BLaER1 (cell line): ENCODE measurements at regions not wholly inside any gene's neighbourhood (a gene's known extent, or its start where the extent isn't known, plus 50 kb on each side); places are given as distances from the start of the nearest gene placed in this dataset.

Source experiments
- H3K27ac ChIP-seq: shearing (Covaris generic); formaldehyde crosslinking; 2 replicates; pipeline ENCODE4 v1.8.1; 2022
- H3K27me3 ChIP-seq: shearing (Covaris generic); formaldehyde crosslinking; 2 replicates; pipeline ENCODE4 v1.8.1; 2022
- H3K36me3 ChIP-seq: shearing (Covaris generic); formaldehyde crosslinking; 2 replicates; pipeline ENCODE4 v1.8.1; 2022
- H3K4me1 ChIP-seq: shearing (Covaris generic); formaldehyde crosslinking; 2 replicates; pipeline ENCODE4 v1.8.1; 2022
- H3K4me2 ChIP-seq: shearing (Covaris generic); formaldehyde crosslinking; 2 replicates; pipeline ENCODE4 v1.8.1; 2022
- H3K4me3 ChIP-seq: shearing (Covaris generic); formaldehyde crosslinking; 2 replicates; pipeline ENCODE4 v1.8.1; 2022
- H3K9ac ChIP-seq: shearing (Covaris generic); formaldehyde crosslinking; 2 replicates; pipeline ENCODE4 v1.8.1; 2022
- H3K9me3 ChIP-seq: shearing (Covaris generic); formaldehyde crosslinking; 2 replicates; pipeline ENCODE4 v1.8.1; 2022
- H4K20me1 ChIP-seq: shearing (Covaris generic); formaldehyde crosslinking; 2 replicates; pipeline ENCODE4 v1.8.1; 2022
- Cebpa-rat ChIP-seq: shearing (Covaris generic); IDR thresholded peaks from 2 replicates; pipeline ENCODE4 v1.8.1; 2022

DNA sequence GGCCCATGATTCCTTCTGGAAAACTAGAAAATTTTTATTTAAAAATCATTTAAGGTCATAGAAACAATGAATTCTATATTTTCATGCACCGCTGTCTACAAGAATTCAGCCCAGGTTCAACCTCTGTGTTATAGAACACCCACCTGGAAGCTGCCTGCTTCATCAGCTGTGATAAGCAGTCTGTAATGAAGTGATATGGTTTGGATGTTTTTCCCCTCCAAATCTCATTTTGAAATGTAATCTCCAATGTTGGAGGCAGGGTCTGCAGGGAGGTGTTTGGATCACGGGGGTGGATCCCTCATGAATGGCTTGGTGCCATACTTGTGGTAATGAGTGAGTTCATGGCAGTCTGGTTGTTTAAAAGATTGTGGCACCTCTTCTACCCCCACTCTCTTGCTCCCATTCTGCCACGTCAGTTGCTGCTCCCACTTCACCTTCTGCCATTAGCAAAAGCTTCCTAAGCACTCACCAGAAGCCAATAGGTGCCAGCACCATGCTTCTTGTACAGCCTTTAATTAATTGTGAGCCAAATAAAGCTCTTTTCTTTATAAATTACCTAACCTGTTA is 55.6 kb downstream of the MRPL32 start:
- no peak for TF ChIP-seq Cebpa-rat
- Histone ChIP-seq H3K4me1 (peaks cover 9% of the 10 kb centered on the region), H3K9ac (no peak overlapping the region), H3K4me2 (no peak overlapping the region), H3K27ac (no peak overlapping the region), H3K9me3 (peaks cover 24% of the 10 kb centered on the region), H3K27me3 (no peaks in the 10 kb centered on the region), H3K36me3 (no peaks in the 10 kb centered on the region), H3K4me3 (no peak overlapping the region), H4K20me1 (no peaks in the 10 kb centered on the region)

DNA sequence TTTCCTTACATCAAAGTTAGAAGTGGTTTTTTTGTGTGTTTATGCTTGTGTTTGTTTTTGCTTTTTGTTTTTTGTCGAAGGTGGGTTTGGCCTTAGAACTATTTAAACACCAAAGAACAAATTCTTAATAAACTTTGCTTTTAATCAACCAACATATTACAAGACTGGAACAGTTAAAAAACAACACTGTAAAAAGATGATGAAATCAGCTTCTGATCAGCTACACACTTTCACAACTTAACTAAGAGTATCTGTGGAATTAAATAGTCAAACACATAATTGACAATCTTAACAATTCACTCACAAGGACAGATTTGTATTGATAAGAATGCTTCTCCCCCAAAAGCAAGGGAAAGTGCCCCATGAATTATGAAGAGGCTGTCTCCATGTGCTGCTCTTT is 58.8 kb downstream of the MRPL32 start:
- Histone ChIP-seq H3K36me3 (no peaks in the 10 kb centered on the region), H3K27me3 (no peaks in the 10 kb centered on the region), H4K20me1 (no peaks in the 10 kb centered on the region), H3K4me3 (no peak overlapping the region), H3K4me1 (peaks cover 9% of the 10 kb centered on the region), H3K4me2 (no peak overlapping the region), H3K9ac (no peak overlapping the region), H3K27ac (no peak overlapping the region), H3K9me3 (no peaks in the 10 kb centered on the region; the same call in 1 of the 2 replicates)
- TF ChIP-seq Cebpa-rat, result no peak

DNA sequence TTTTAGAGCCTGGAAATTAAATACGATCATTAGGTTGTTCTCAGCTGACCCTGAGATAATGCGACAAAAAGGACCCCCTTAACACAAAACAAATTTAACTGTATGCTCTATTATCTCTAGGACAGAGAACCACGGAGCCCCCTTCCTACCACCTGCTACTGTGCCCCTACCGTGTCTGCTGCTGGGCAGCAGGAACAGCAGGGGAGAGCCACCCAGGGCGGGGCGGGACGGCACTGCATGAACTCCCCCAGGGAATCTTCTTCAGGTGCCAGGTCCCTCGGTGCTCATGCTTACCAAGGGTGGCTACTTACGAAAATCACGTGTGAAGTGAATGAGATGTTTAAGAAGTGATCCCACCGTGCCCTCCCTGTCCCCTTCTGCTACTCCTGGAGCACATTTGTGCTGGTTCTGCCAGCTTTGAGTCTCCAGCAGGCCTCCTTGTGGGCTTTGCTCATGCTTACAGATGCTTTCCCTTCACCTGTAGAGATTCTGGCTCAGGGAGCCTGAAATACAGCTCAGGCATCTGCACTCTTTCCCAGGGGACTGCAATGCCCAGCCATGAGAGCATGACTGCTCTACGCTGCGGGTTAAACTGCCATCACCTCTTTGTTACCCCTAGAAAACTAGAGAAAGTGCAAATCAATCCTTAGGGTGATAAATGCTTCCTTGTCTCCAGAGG is 59.9 kb downstream of the MRPL32 start:
- Histone ChIP-seq H3K27ac (no peak overlapping the region), H3K4me2 (peak overlapping the region; percentile 40)
- TF ChIP-seq Cebpa-rat, result no peak

DNA sequence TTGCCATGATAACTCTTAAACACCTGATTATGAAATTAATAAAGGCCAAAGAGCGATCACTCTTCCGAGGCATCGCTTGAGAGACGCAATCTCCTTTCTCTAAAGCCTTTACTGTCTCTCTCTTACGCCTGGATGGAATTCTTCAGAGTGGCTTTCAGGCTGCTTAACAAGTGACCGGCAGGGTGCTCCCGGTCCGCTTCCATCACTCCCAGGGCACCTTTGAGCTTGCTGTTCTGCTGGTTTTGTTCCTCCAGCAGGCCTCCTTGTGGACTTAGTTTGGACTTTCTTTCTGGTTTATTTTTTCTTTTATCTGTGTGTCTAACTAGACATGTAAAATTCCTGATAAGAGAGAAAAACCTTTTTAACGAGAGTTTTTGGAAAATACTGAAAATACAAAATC is 60.9 kb downstream of the MRPL32 start:
- H3K4me2 ChIP-seq, result no peak overlapping the region
- H3K9ac ChIP-seq, result no peak overlapping the region
- no peaks in the 10 kb centered on the region for H3K27me3 ChIP-seq
- peaks cover 9% of the 10 kb centered on the region for H3K4me1 ChIP-seq
- no peak overlapping the region for H3K27ac ChIP-seq
- no peaks in the 10 kb centered on the region for H3K36me3 ChIP-seq
- 0 out of 2 replicates have a peak, but pooled peaks cover 7% of the 10 kb centered on the region for H3K9me3 ChIP-seq
- no peaks in the 10 kb centered on the region for H4K20me1 ChIP-seq
- H3K4me3 ChIP-seq, result no peak overlapping the region
- no peak for TF ChIP-seq Cebpa-rat

More for the DNA sequence above, 59.9 kb downstream of the MRPL32 start:
- Histone ChIP-seq H4K20me1 (no peaks in the 10 kb centered on the region), H3K9me3 (no peaks in the 10 kb centered on the region), H3K27me3 (no peaks in the 10 kb centered on the region), H3K4me3 (no peak overlapping the region), H3K36me3 (no peaks in the 10 kb centered on the region), H3K4me1 (peaks cover 9% of the 10 kb centered on the region), H3K9ac (no peak overlapping the region)

DNA sequence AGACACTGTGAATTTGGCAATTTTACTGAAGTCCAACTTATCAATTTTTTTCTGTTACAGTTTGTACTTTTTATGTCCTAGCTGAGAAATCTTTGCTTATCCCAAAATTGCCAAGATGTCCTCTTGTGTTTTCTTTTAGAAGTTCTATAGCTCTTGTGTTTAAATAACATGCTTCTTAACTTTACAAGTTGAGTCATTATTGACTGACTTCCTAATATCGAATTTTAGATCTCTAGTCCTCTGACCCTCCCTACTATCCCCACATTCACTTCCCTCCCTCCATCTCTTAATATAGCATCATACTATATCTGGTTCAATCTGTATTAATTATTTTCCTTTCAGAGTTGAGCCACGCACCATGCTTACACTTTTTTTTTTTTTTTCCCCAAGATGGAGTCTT is 61.9 kb downstream of the MRPL32 start:
- no peak overlapping the region for H3K4me2 ChIP-seq
- no peaks in the 10 kb centered on the region for H3K36me3 ChIP-seq
- no peak overlapping the region for H3K9ac ChIP-seq
- no peak overlapping the region for H3K27ac ChIP-seq
- H3K4me3 ChIP-seq, result no peak overlapping the region
- peaks cover 9% of the 10 kb centered on the region for H3K4me1 ChIP-seq
- no peaks in the 10 kb centered on the region for H4K20me1 ChIP-seq
- H3K9me3 ChIP-seq, result 0 out of 2 replicates have a peak, but pooled peaks cover 7% of the 10 kb centered on the region
- no peaks in the 10 kb centered on the region for H3K27me3 ChIP-seq
- no peak for TF ChIP-seq Cebpa-rat

DNA sequence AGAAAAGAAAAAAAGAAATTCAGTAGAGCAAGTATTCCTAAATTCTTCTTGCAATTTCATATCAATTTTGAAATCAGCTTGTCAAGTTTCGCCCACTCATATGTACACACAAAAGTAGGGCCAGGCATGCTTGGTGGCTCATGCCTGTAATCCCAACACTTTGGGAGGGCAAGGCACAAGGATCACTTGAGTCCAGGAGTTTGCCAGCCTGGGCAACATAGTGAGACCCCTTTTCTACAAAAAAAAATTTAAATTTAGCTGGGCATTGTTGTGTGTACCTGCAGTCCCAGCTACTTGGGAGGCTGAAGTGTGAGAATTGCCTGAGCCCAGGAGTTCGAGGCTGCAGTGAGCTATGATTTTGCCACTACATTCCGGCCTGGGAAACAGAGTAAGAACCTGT is 65.4 kb downstream of the MRPL32 start:
- no peak overlapping the region for H3K27ac ChIP-seq
- H3K4me1 ChIP-seq, result peaks cover 10% of the 10 kb centered on the region; the same call in 1 of the 2 replicates
- no peak overlapping the region for H3K4me2 ChIP-seq
- no peaks in the 10 kb centered on the region for H3K36me3 ChIP-seq
- H3K27me3 ChIP-seq, result no peaks in the 10 kb centered on the region
- no peaks in the 10 kb centered on the region for H4K20me1 ChIP-seq
- no peak overlapping the region for H3K4me3 ChIP-seq
- H3K9me3 ChIP-seq, result 0 out of 2 replicates have a peak, but pooled peaks cover 7% of the 10 kb centered on the region
- TF ChIP-seq Cebpa-rat, result no peak
- H3K9ac ChIP-seq, result no peak overlapping the region

DNA sequence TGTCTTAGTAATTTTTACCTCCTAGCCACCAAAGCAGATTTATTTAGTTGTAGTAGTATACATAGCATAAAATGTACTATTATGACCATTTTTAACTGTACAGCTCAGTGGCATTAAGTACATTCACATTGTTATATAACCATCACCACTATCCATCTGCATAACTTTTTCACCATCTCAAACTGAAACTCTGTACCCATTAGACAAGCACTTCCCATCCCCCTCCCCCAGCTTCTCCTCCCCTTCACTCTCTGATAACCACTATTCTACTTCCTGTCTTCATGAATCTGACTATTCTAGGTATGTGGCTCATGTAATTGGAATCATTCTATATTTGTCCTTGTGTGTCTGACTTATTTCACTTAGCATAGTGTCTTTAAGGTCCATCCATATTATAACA is 71.9 kb downstream of the MRPL32 start:
- no peaks in the 10 kb centered on the region for H3K27me3 ChIP-seq
- H3K27ac ChIP-seq, result no peak overlapping the region
- no peaks in the 10 kb centered on the region for H3K36me3 ChIP-seq
- no peak for TF ChIP-seq Cebpa-rat
- H4K20me1 ChIP-seq, result no peaks in the 10 kb centered on the region
- no peaks in the 10 kb centered on the region for H3K9me3 ChIP-seq
- H3K9ac ChIP-seq, result no peak overlapping the region
- no peak overlapping the region for H3K4me3 ChIP-seq
- no peak overlapping the region for H3K4me2 ChIP-seq
- H3K4me1 ChIP-seq, result peaks cover 14% of the 10 kb centered on the region; the same call in 1 of the 2 replicates

DNA sequence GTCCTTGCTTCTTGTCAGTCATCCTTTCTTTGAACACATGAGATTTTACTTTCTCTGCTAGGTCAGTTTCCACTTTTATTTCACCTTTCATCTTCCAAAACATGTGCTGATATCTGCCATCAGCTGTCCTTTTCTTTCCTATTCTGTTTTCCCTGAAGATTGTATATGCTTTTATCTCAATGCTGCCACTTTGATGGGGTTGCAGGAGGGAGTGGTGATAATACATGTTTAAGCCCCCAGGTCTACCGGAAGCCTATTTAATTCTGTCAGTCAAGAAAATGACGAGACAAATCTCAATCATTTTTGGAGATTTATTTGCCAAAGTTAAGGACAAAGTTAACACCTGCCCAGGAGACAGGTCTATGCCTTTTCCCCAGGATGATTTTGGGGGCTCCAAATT is 73.8 kb downstream of the MRPL32 start:
- H3K9me3 ChIP-seq, result no peaks in the 10 kb centered on the region
- no peak overlapping the region for H3K4me3 ChIP-seq
- no peaks in the 10 kb centered on the region for H3K36me3 ChIP-seq
- H3K4me2 ChIP-seq, result no peak overlapping the region
- H4K20me1 ChIP-seq, result no peaks in the 10 kb centered on the region
- H3K27me3 ChIP-seq, result no peaks in the 10 kb centered on the region
- TF ChIP-seq Cebpa-rat, result no peak
- H3K4me1 ChIP-seq, result peaks cover 4% of the 10 kb centered on the region; the same call in 1 of the 2 replicates
- no peak overlapping the region for H3K9ac ChIP-seq
- H3K27ac ChIP-seq, result no peak overlapping the region

DNA sequence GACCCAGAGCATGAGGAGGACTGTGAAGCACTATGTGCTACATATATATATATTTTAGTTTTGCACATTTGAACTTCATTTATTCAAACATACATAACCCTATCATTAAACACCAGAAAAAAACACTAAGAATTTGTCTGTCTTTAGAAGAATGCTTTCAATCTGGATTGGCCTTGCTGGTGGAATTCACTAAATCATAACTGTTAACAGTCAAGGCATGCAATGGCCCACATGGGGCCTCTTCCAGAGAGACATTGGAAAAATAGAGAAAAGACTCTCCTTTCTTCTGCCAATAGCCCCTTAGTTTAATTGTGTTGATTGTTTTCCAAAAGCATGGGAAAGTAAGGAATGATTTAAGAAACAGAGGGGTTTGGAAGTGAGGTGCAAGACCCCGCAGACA is 77.9 kb downstream of the MRPL32 start:
- Histone ChIP-seq H3K27me3 (no peaks in the 10 kb centered on the region), H3K4me1 (no peaks in the 10 kb centered on the region), H3K4me3 (no peak overlapping the region), H3K9me3 (no peaks in the 10 kb centered on the region), H3K9ac (no peak overlapping the region), H4K20me1 (no peaks in the 10 kb centered on the region), H3K27ac (no peak overlapping the region), H3K36me3 (no peaks in the 10 kb centered on the region), H3K4me2 (no peak overlapping the region)
- no peak for TF ChIP-seq Cebpa-rat

DNA sequence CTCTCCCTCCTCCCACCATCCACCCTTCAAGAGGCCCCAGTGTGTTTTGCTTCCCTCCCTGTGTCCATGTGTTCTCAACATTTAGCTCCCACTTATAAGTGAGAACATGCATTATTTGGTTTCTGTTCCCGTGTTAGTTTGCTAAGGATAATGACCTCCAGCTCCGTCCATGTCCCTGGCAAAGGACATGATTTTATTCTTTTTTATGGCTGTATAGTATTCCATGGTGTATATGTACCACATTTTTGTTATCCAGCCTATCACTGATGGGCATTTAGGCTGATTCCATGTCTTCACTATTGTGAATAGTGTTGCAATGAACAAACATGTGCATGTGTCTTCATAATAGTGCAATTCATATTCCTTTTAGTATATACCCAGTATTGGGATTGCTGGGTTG is 79.7 kb downstream of the MRPL32 start:
- H3K36me3 ChIP-seq, result no peaks in the 10 kb centered on the region
- no peak overlapping the region for H3K4me2 ChIP-seq
- H3K27ac ChIP-seq, result no peak overlapping the region
- no peak for TF ChIP-seq Cebpa-rat
- no peaks in the 10 kb centered on the region for H3K9me3 ChIP-seq
- H3K27me3 ChIP-seq, result no peaks in the 10 kb centered on the region
- no peak overlapping the region for H3K4me3 ChIP-seq
- no peaks in the 10 kb centered on the region for H4K20me1 ChIP-seq
- H3K4me1 ChIP-seq, result 0 out of 2 replicates have a peak, but pooled peaks cover 4% of the 10 kb centered on the region
- H3K9ac ChIP-seq, result no peak overlapping the region
